HG03457 (cell line): ENCODE measurements at regions not wholly inside any gene's neighbourhood (a gene's known extent, or its start where the extent isn't known, plus 50 kb on each side); places are given as distances from the start of the nearest gene placed in this dataset.

Experiments
- ATAC-seq: cut with Tn5 transposase; IDR thresholded peaks from one replicate; pipeline ENCODE4 v1.9.1; 2021; ENCODE audit warnings: moderate number of reproducible peaks; ENCODE audit not compliant: unreplicated experiment

DNA sequence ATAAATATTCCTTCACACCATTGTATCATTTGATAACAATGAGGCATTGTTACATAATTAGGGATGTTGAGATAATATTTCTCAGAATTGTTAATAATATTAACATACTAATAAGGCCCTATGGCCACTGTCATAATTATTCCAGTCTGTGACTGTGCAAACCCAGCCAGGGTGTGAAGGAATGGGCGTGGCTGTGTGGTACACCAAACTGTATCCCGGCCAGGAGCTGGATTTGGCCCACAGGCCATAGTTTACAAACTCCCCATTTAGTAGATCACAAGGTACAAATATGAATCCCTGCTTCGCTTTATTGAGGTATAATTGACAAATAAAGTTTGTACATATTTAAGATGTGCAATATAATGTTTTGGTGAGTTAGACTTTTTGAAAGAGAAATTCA, 894.7 kb downstream of the C6orf118 start:
- no peak for ATAC-seq

DNA sequence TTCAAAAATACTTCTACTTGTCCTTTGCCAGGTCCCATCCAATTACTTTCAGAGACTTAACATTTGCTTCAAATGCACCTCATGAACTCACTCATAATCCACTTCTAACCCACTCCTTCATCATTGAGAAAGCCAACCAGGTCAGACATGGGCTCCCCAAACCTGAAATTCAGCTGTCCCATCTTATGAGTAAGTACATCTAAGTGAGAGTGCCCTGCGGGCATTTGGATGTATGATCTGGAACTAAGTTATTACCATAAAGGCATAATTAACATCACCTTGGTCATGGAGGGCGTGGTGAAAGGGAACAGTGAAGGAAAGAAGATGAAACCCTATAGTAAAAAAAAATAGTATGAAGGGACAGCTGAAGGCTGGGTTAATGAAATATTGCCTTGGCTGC, 896.8 kb downstream of the C6orf118 start:
- ATAC-seq, result no peak

DNA sequence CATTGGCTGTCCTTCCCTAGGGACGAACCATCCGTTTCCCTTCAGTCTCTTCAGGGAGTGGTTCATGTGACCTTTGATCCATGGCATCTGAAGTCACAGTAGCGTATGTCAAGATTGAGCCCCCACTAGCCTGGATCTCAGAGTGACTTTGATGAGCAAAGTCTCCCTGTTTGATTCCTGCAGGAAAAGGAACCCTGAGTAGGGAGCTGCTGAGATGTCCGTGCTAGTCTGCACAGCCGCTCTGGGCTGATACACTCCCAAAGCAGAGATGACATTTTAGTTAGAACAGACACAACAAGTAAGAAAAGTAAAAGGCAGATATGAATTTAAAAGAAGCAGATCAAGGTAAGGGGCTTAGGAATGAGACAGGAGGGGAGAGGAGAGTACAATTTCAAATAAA, 899.4 kb downstream of the C6orf118 start:
- no peak for ATAC-seq

DNA sequence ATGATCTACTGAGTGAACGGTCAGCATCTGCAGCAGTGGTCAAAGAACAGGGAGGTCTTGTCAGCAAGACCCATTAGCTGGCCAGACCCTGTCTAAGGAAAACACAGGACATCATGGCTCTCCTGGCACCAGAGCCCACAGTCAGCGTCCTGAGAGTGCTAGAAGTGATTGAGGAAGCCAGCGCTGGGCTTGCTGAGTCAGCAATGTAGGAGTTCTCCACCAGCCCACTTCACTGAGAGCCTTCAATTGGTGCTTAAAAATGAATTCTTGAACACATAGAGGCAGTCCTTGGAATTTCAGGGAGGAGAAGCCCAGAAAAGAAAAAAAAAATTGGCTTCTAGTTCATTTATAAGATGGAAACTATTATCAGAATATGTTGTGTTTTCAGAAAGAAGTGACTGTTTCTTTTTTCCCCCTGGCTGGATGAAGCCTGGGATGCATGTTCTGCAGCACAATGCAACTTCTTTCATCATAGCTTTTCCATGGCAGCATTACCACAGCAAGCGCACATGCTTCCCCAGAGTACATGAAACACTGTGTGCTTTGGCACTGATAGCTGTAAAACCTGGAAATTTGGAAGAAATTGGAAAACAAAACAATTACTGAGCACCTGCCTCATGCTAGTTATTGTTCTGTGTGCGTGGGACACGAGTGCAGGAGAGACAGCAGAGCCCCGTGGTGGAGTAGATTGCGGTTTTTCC, 899.9 kb downstream of the C6orf118 start:
- no peak for ATAC-seq

DNA sequence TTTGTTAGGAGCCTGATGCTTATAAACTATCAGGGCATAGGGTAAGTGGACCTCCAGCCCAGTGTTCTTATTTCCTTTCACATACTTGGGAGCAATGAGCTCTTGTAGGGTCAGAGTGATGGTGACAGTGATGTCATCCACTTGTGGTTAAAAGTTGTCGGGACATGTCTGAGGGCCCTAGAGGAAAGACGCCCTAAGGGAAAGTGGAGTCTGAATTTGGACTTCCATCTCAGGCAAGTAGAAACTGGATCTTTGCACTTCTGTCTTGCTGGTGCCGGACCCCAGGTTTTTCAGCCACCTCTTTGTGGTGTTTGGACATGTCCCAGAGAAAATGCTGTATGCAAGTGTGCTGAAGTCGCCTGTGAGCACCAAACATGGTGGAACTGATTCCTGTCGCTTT, 900.5 kb downstream of the C6orf118 start:
- no peak for ATAC-seq

DNA sequence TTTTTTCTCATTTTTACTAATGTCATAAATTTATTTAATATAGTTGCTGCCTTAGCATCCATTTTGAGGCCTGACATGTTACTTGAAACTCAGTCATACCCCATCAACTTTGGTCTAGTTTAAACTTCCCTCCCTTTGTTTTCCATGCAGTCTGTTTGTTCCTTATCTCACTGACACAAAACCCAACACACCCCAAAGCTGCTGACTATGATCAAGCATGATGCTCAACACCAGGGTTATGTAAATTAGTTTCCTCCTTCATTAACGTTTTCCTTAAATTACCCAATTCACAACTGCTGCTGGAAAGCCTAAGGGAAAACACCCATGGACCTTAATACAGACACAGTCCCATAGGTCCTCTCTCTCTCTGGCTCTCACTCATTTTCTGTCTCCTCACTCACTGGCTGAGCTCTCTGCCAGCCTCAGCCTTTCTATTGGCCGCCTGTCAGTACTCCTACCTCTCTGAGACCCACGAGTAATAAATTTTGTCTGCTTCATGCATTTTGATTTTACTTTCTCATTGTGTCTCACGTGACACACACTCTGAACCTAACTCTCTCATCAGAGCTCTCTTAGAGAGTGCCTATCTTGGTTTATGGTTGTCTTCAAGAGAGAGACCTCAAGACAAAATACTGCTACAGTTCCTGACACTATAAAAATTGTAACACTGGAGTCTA, 904.5 kb downstream of the C6orf118 start:
- no peak for ATAC-seq

DNA sequence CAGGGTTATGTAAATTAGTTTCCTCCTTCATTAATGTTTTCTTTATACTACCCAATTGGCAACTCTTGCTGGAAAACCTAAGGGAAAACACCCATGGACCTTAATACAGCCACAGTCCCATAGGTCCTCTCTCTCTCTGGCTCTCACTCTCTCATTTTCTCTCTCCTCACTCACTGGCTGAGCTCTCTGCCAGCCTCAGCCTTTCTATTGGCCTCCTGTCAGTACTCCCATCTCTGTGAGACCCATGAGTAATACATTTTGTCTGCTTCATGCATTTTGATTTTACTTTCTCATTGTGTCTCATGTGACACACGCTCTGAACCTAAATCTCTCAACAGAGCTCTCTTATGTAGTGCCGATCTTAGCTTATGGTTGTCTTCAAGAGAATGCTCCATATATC, 907.5 kb downstream of the C6orf118 start:
- no peak for ATAC-seq

DNA sequence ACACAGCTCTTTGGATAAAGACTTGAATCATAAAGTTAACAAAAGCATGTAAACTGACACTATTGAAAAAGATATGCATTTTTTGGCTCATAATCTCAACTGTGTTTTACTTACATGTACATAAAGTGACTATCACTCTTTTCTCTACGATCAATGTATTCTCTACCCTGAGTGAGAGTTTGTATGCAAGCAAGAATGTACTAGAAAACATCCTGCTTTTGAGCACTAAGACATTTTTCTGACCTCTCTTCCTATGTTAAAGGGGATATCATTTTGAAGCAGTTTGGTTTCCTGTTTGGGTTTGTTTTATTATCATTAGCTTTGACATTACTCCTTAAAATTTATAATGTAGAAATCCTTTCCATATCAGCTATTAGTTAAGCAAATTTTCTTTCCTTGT, 910.8 kb downstream of the C6orf118 start:
- no peak for ATAC-seq

DNA sequence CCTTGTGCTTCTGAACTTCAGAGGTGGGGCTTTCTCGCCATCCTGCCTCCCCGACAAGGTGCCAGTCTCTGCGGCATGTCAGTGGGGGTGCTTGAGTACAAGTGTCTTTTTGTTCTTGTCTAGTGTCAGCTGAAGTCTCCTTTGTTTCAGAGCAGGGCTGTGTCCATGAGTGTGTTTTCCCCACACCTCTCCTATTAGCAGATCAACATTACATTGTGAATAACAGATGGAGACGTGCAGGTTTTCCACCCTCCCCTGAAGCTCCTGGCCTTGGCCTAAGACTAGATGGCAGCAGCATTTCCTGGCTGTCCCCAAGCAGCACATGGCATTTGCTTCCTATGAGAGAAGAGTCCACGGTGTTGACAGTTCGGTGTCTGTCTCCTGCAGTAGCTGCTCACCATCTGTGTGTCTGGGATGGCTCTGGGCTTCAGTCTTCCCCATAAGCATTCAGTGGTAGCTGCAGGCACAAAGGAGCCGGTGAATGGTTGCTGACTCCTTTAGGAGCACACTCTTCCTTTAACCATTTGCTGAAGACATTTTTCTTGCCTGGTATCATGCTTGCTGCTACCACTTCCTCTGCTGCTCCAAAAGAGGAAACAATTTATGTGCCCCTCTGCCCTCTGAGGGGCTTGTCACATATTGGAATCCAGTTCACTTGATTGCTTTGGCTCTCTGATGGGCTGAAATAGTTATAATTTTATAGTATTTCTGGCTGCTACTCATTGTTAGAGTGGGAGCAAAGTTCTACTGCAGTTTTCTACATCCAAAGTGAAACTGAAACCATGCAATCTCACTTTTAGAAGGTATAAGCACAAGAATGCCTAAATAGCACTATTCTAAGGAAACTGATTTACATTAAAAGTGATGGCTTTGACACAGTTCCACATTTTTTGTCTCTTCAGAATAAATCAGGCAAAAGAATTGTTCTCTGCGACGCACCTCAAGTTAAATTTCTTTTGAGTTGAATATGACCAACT, 913.0 kb downstream of the C6orf118 start:
- peak; percentile 79 for ATAC-seq

DNA sequence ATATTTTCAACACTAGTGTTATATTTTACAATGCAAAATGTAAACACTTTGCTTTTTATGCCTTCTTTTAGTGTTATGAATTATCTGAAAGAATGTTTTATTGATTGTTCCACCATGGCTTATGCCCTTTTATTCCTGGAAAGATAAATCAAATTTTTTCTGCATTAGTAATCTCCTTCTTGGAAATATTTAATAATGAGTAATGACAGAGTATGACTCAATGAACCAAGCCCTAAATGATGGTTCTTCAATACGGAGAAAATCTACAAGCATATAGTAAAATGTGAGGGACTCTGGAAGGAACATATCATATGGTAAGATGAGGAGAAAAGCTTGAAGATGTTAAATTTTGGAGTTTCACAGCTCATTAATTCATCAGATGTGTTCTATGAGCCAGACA, 929.6 kb downstream of the C6orf118 start:
- no peak for ATAC-seq

DNA sequence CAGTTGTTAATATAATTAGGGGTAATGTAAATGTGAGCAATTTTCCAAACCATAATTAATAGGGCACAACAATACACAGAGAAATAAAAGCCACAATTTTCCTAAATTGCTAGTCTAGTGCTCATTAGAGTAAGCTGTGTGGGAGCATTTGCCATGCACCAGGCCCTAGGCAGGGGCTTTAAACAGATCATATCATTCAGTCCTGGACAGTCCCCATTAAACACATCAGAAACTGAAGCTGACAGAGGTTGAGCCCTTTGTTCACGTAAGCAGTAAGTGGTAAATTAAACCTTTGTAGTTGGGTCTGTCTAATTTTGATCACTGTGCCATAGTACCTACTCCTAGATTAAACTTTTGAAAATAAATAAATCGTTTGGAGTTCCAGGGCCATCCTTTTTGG, 931.1 kb downstream of the C6orf118 start:
- ATAC-seq, result no peak

DNA sequence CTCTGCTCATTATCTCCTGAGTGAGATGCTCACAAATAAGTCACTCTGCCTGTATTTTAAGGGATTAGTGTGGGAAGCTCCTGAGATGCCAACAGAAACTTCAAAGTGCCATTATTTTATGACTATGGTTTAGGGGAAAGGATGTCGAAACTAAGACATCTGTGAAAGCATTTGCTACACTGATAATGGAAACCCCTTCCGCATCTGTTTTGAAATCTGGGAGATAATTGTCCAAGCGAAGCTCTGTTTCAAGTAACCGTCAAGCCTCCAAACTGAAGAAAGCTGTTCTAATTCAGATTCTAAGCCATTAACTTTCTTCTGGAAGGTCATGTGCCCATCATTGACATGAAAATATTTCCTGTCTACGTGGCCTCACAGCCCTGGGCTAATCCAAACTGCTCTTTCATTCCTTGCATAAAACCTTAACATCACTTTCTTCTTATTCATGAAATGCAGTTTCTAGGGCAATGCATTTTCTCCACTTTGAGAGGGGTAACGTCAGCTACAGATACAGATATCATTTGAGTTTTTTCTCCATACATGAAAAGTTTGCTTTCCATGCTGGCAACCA, 932.0 kb downstream of the C6orf118 start:
- ATAC-seq, result no peak

DNA sequence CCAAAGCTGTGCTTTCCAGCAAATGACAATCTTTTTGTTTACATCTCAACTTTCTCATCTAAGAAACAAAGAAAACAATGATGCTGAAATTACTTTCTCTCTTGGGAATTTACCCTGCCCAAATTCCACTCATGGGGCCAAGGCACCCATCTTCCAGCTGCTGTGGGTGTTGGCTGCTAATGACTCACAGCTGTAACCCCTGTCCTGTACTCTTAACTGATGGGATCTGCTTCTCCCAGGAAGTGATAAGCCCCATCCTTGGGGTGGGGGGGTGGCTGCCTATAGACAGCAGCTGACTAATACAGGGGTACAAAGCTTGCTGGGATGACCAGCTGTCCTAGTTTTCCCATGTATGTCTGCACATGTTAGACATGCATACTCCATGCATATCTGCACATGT, 938.6 kb downstream of the C6orf118 start:
- no peak for ATAC-seq

DNA sequence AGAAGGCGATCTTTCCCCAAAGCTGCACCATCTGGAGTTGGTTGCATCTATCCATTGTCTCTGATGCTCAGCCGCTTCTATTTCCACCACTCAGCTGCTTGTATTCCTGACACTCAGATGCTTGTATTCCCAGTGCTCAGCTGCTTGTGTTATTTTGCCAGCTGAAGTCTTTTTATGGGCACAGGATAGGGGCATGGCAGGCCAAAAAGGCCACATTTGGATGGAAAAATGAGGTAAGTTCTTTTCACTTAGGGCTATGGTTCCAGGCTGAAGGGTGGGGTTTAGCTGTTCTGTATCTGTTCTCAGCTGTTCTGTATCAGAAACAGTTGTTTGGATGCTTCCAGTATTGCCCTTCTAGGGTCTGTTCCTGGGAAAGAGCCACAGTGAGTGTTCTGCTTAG, 944.9 kb downstream of the QKI start:
- no peak for ATAC-seq

DNA sequence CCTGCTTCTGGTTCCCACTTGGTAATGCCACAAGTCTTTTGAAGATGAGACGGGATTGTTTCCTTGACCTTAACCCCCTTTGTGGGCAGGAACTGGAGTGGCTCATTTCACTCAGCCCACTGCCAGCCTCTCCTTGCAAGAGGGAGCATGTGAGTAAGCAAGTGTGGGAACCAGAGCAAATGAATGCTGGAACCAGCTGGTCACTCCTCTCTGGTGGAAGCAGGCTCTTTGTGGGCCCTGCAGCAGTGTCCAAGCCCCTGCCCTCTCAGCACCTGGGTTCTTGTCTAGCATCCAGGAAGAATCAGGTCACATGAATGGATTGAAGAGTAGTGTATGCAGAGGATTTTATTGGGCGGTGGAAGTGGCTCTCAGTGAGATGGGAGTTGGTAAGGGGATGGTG, 944.5 kb downstream of the QKI start:
- ATAC-seq, result no peak

DNA sequence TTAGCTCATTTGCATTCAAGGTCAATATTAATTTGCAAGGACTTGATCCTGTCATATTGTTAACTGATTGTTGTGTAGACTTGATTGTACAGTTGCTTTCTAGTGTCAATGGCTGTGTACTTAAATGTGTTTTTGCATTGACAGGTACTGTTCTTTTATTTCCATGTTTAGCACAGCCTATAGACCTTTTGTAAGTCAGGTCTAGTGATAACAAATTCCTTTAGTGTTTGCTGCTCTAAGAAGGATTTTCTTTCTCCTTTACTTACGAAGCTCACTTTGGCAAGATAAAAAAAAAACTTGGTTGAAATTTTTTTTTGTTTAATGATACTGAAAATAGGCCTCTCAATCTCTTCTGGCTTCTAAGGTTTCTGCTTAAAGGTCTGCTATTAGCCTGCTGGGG, 942.3 kb downstream of the QKI start:
- ATAC-seq, result no peak

DNA sequence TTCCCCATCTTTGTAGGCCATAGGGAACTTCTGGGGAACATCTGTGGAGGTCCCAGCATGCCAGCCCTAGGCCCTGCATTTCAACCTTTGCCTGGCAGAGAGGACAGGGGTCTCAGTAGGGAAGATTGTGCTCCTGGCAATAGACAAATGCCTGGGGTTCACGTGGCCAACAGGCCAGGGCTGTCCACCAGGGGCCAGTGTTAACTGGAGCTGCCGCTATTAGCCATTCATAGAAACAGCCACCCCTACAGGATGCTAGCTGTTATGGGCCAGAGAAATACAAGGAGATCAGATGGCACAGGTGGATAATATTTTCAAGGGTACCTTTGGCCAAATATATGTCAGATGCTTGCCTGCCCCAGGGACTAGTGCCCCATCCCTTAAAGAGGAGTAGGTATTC, 932.9 kb downstream of the QKI start:
- no peak for ATAC-seq

DNA sequence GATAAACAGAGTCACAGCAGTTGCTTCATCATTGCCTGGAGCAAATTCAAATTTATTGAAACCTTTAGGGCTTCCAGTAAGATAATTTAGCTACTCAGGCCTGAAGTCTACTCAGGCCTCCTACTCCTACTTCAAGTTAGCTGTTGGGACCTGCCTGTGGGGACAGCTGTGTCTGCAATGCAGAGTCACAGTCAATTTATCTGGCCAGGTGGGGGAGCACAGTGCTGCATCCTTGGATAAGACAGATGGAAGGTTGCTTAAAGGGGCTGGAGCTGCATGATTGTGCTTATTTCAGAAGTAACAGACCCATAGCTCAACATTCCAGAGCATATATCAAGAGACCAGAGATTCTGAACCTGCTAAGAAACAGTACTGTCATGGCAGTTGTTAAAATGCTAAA, 932.1 kb downstream of the QKI start:
- ATAC-seq, result no peak

DNA sequence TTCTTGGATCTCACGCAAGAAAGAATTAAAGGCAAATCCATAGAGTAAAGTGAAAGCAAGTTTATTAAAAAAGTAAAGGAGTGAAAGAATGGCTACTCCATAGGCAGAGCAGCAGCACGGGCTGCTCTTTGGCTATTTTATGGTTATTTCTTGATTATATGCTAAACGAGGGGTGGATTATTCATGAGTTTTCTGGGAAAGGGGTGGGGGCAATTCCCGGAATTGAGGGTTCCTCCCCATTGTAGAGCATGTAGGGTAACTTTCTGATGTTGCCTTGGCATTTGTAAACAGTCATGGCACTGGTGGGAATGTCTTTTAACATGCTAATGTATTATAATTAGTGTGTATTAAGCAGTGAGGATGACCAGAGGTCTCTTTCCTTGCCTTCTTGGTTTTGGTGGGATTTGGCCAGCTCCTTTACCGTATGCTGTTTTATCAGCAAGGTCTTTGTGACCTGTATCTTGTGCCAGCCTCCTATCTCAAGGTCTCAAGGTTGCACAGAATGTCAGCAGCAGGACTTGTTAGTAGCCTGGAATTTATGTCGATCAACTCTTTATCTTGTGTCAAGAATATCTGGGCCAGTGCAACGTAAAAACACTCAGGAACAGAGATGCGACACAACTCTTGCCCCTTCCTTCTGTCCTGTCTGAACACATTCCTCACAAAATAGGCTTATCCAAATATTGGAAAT, 931.4 kb downstream of the QKI start:
- no peak for ATAC-seq

DNA sequence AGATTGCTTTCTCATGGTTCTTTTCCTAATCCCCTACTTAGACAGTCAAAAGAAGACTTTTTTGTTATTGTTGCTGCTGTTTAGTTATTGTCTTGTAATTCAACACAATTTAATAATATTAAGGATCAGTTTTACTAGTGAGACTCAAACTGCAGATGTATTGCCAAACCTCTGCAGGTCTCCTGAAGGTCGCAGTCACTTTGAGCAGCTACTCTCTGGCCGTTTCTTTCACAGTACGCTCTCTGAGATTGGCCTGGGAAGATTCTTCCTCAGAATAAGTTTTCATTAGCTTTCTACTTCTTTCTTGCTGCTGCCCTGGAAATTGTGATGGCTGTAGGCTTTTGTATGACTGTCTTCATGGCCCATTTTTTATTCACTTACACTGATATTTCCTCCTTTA, 930.8 kb downstream of the QKI start:
- no peak for ATAC-seq

DNA sequence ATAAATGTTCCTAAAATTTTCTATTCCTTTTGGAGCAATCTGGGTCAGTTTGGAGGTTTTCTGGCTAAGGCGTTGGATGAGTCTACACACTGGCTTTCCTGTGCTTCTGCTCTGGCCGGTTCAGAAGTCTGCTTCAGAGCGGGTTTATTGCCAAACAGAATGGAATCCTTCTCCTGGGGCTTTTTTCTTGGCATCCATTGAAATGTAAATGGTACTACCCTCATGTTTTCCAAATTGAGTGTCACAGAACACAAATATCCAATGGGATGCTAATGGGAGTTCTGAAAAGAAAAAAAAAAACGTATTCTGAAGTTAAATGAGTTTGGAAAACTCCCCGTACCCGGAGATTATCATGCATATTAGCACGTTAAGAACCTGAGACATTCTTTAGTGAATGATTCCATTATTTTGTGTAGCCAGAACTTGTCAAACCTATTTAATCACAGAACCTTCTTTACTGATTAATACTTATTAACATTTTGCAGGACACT, 930.3 kb downstream of the QKI start:
- ATAC-seq, result no peak
